HT-29 (cell line): ENCODE measurements at regions not wholly inside any gene's neighbourhood (a gene's known extent, or its start where the extent isn't known, plus 50 kb on each side); places are given as distances from the start of the nearest gene placed in this dataset.
"Not testable (repeated sequence)": the region's sequence is repeated elsewhere in the genome, so short reads cannot be mapped to it uniquely, and the experiment has no call there.

Experiments
- DNase-seq: peaks from one replicate; pipeline ENCODE4 v3.0.0-alpha.2; 2015; ENCODE audit warnings: low spot score

DNA sequence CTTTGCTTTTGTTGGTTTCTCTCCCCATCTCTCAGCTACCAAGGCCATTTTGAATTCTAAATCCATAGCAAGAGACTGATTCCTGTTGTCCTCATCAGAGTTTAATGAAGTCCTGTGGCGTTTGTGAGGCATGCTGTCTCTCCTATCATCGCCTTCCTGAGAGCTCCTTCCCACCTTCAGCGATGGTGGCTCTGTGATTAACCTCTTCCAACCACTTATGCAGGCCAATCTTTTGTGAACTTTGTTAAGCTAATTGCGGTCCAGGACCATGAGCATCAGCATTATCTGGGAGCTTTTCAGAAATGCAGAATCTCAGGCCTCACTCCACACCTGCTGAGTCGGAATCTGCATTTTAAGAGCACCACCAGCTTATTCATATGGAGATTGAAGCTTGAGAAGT is 272.5 kb upstream of the CDYL start:
- no peak for DNase-seq

DNA sequence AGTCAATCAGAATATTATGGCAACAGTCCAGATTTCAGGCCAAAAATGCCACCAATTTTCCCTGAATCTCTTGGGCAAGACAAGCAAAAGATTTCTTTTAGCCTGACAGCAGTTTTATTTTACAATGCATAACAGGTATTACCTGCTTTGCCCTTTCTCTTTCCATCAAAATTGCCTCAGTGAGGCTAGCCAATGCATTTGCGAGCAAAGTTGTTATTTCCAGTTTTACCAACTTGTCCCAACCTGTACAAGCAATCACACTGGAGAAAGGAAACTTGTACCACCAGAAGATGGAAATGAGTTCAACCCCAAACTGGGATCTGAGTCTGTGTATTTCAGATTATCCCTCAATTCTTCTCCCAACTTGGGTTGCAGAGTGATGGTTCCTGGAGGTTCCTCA is 279.9 kb upstream of the CDYL start:
- no peak for DNase-seq

DNA sequence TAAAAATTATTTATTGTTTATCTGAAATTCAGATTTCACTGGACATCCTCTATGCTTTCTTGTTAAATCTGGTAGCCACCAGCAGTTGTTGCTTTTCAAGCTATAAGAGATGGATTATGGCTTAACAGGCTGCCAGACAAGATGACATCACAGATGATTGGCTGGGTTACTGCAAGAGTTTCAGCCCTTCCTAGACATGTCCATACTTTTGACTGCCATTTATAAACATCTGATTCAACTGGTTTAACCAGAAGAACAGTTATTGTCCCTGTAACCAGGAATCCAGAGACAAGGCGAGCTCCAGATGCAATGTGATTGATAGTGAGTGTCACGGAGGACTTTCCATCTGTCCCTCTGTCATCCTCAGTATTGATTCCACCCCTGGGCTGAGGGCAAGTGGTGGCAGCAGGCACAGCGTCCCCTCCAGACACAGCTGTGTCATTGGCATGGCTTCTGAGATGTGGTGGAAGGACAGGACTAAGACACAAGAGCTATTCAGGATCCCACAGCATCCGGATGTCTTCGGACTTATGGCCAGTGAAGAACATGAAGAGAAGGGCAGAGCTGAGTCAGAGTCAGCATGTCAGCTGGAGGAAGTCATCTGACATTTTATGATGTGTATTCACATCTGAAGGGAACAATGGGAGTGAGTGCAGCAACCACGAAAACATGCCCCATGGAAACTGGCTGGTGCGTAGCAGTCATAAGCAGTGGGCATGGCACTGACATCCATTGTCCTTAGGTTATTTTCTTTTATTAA is 284.5 kb upstream of the CDYL start:
- no peak for DNase-seq

- DNase-seq: no peak
These were observed 286.7 kb upstream of the CDYL start for GRCh38 chr6:4489538-4489937.

- no peak for DNase-seq
These were observed 287.8 kb upstream of the CDYL start for GRCh38 chr6:4488389-4488788.

GRCh38 chr6:4487538-4487937 is 288.7 kb upstream of the CDYL start:
- no peak for DNase-seq

GRCh38 chr6:4486568-4487315 is 289.5 kb upstream of the CDYL start:
- DNase-seq: no peak

DNA sequence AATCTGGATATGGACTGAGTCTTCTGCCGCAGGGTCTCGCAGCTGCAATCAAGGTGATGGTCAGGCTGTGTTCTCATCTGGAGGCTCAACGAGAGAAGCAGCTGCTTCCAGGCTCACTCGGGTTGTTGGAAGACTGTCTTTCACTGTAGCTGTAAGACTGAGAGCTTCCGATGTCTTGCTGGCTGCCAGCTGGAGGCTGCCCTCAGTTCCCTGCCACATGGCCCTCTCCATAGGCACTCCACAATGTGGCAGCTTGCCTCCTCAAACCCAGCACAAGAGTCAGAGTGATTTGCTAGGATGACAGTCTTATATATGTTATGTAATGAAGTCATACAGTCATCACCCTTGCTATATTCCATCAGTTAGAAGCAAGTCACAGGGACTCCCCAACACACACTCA is 290.5 kb upstream of the CDYL start:
- no peak for DNase-seq

DNA sequence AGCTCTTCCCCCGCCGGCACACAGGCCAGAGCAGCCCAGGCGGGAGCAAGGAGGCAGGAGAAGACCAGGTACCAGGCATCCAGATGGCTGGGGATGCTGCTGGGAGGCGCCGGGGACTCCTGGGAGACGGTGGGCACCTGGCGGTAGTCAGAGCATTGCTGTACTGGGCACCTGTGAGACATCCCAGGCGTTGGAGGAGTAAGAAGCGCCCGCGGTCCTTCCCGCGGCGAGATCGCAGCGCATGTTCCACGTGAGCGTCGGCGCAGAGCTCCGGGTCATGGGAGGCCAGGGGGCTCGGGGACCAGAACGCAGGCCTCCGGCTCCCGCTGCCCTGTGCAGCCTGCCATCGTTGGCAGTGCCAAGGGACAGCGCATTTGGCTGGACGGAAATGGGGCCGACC is 293.7 kb upstream of the CDYL start:
- no peak for DNase-seq

DNA sequence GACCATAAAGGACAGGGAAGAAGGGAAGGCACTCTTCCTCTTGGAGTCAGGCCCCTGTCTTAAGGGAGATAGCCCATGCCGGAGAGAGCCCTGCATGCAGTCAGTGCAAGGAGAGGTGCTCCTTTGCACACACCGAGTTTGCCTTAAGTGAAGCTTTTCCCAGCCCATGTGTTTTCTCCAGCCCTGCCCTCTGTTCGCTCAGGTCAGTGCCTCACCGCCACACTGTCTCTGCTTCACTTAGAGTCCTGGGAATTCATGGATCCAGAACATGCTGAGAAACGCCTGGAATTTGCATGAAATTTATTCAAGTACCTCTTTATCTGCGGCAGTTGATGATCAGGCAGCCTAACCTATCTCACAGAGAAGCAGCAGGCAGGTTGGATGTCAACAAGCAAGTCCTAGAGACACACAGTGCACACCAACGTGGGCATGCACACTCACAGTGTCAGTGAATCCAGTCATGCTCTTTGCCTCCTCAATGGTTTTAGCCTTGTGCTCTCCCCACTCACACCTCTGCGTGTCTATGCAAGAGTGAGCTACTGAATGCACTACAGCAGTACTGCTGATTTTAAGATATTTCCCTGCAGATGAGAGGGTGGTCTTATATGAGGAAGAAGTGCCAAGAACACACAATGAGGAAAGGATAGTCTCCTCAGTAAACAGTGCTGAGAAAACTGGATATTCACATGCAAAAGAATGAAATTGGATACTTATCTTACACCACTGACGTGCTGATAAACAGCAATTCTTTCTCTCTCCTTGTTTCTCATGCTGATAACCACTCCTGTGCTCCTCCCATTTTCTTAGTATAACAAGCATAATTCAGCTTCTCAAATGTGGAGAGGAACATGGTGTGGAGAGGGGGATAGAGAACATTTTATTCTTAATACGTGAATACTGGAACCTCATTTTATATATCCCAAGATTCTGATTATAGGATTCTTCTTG is 295.1 kb upstream of the CDYL start:
- DNase-seq: no peak

DNA sequence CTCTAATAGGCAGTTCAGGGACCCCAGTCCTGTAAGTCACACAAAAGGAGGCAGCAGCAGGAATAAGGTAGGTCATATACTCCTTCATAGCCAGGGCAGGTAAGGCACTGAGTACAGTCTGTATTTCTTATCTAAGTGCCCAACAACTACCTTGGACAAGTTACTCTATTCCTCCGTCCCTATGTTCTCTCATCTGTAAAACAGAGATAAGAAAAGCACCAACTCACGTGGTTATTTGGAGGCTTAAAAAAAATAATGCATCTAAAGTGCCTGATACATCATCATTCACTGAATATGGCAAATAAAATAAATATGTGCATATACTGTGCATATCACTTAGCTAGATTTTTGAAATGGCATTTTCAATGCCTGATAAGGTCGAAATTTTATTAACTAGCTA is 298.1 kb upstream of the CDYL start:
- DNase-seq: no peak

GRCh38 chr6:4474810-4475209 is 301.4 kb upstream of the CDYL start:
- no peak for DNase-seq

DNA sequence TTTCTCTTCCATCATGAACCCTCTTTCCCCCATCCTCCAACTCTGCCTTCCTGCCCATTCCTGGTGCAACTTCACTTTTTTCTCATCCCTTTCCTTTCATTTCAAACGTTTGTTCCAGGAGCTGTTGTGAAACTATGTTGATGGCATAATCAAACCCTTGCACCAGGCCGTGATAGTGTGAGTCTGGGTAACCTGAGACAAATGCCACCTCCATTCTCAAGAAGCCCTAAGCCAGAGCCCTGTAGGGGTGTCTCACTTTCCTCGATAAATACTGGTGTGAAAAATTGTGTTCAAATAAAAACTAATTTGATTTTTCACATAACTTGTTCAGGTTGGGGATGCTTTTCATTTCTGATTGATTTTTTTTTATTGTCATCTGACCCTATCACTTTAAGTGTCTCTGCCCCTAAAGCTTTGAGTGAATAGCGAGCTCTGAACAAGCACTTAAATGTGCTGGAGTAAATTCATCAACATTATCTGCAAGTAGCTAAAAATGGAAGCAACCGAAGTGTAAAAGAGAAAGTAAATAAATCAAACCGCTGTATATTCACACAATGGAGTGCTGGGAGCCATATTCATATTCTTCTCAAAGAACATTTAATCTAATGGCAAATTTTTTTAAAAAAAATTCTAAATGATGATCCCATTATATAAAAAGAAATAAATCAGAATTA is 303.1 kb upstream of the CDYL start:
- DNase-seq: no peak

DNA sequence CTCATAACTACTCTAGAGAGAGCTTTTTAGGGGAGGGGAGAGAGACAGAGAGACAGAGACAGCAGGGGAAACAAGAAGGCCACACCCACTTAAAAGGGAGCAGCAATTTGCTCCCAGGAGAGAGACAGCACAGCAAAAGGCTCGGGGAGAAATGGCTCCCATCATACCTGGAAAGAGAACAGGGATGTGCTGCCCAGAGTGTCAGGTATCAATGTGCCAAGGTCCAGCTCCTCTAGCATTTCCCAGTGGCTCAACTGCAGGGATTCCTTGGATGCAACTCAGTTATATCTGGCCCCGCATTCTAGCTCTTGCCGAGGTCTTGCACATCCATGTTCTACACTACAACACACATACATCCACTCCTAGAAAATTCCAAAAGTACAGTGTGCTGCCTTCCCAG is 304.0 kb upstream of the CDYL start:
- no peak for DNase-seq

DNA sequence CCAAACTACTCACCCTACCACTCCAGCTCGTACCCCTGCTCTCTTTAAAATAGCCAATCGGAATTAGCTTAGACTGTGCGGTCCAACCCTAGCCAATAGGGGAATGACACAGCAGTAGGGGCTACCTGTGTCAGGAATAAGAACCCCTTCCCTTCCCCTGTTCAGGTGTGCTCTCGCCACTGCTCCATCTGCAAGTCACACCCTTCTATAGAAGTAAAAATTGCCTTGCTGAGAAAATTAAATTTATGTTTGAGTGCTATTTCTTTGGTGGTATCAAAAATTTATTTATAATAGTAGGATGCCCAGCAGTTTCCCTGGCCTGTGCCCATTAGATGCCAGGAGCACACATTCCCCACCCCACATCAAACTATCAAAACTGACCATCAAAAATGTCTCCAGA is 304.7 kb upstream of the CDYL start:
- DNase-seq: not testable (repeated sequence)

DNA sequence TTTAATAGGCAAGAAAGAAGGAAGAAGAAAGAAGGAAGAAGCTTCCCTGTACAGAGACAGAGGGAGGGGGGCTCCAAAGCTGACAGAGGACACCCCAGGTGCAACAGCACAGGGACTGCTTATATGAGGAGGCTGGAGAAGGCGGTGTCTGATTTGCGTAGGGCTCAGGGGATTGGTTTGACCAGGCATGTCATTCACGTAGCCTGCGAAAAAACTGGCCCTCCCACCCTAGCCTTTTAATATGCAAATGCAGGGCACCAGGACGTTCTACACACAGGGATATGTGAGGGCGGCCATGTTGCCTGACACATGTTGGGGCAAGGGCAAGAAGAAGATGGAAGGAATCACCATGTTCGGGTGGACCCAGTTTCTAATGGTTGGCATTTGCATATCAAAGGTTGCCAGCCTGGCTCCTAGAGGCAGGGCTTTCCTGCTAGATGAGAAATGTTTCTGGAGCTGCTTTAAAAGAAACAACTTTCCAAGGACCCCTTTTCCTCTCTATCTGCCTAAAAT is 305.4 kb upstream of the CDYL start:
- DNase-seq: no peak

DNA sequence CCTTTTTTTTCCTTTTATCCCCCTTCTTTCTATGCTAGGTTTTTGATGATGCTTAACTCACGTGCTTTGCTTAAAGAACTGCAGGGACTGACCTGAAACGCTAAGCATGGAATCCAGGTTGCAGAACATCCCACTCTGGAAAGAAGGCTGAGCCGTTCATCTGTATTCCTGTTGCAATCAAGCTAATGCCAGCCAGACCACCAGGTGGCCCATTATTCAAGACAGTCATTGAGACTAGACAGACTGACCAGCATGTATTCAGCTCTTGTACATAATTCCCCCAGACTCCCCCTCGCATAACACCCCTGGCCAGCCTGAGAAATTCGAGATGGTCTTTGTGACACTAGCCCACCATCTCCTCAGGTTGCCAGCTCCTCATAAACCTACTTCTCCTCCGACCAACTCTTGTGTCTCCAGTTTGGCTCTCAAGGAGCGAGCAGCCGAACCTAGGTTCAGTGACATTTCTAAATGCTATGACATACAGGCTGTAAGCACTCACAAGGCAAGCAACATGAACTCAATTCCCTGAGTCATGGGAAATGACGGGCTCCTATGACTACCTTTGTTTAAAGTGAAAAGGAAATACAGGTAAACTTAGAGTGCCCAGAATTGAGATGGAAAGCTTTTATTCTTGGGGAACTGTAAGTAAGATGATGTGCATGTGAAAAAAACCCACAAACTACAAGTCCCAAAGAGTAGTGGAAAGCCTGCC is 309.3 kb upstream of the CDYL start:
- peak; percentile 24 for DNase-seq

- no peak for DNase-seq
These were observed 309.9 kb upstream of the CDYL start for GRCh38 chr6:4466261-4466660.

DNA sequence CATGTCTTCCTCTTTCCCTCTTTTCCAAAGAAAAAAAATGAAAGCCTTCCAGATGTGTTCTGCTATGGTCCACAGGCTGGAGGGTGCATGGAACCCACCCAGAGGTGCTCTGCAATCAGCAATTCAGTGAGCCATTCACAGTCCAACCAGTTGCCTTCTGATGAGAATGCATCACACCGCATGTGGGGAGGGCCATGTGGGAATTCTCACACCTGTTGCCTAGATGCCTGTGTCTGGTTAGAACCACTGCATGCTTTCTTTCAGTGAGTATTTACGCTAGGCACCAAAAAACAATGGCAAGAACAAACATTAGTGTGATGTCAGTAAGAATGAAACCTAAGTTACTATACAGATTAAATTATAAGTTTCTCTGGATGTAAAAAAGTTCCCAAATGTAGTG is 311.6 kb upstream of the CDYL start:
- DNase-seq: no peak

- no peak for DNase-seq
These were observed 313.0 kb upstream of the CDYL start for GRCh38 chr6:4463236-4463635.
